Breast epithelium (tissue), 4 donors: ENCODE measurements at regions not wholly inside any gene's neighbourhood (a gene's known extent, or its start where the extent isn't known, plus 50 kb on each side); places are given as distances from the start of the nearest gene placed in this dataset.
"Not testable (repeated sequence)": the region's sequence is repeated elsewhere in the genome, so short reads cannot be mapped to it uniquely, and the experiment has no call there.

Experiments used
- DNase-seq, 2 donors: peaks; one replicate each; pipeline ENCODE4 v3.0.0-alpha.2; 2019; ENCODE audit warnings: low spot score in 2 of 2
- H3K27ac ChIP-seq, 2 donors: fragments of 200-600 bp; sonication (generic) in 1 of 2; one replicate each; pipeline ENCODE4 v1.5.1; 2016 to 2019; ENCODE audit warnings: mild to moderate bottlenecking in 1 of 2
- H3K27me3 ChIP-seq, 2 donors: fragments of 200-600 bp; sonication (generic) in 1 of 2; one replicate each; pipeline versions ENCODE4 v1.5.1 to v1.6.0; 2017 to 2019; ENCODE audit warnings: control low read depth in 1 of 2, mild to moderate bottlenecking in 1 of 2
- H3K36me3 ChIP-seq: fragments of 200-600 bp; one replicate; pipeline ENCODE4 v1.5.1; 2019
- H3K4me1 ChIP-seq, 2 donors: fragments of 200-600 bp; sonication (generic); one replicate each; pipeline ENCODE4 v1.5.1; 2016 to 2019; ENCODE audit warnings: control low read depth in 1 of 2
- H3K4me3 ChIP-seq, 3 donors: fragments of 200-600 bp; sonication (generic); 1 replicate in 2 of 3; 2 replicates in 1 of 3; pipeline ENCODE4 v1.5.1; 2016 to 2019; ENCODE audit warnings: mild to moderate bottlenecking in 3 of 3, moderate library complexity in 2 of 3
- H3K9me3 ChIP-seq, 2 donors: fragments of 200-600 bp; sonication (generic) in 1 of 2; one replicate each; pipeline ENCODE4 v1.5.1; 2016 to 2019; ENCODE audit warnings: control low read depth in 1 of 2
- POLR2A ChIP-seq: fragments of 450-650 bp; IDR thresholded peaks from one replicate; pipeline ENCODE4 v1.6.1; 2016; ENCODE audit warnings: antibody characterized with exemption, mild to moderate bottlenecking, moderate library complexity
- POLR2AphosphoS5 ChIP-seq, 3 donors: sonication (generic); formaldehyde crosslinking; IDR thresholded peaks; one replicate each; pipeline ENCODE4 v1.6.1; 2017; ENCODE audit warnings: antibody characterized with exemption in 3 of 3
- intact Hi-C: fragments of 100-400 bp; cut with DNase I; formaldehyde crosslinking; loops from one replicate; pipeline ENCODE4 v1.15.1; 2023; ENCODE audit warnings: low total_unique reads
- TF ChIP-seq, protein P1 (sequence below), 3 donors: fragments of 450-650 bp; IDR thresholded peaks; one replicate each; pipeline ENCODE4 v1.5.1; 2016 to 2017; ENCODE audit warnings: antibody characterized with exemption in 3 of 3, mild to moderate bottlenecking in 3 of 3, moderate library complexity in 3 of 3

DNA sequence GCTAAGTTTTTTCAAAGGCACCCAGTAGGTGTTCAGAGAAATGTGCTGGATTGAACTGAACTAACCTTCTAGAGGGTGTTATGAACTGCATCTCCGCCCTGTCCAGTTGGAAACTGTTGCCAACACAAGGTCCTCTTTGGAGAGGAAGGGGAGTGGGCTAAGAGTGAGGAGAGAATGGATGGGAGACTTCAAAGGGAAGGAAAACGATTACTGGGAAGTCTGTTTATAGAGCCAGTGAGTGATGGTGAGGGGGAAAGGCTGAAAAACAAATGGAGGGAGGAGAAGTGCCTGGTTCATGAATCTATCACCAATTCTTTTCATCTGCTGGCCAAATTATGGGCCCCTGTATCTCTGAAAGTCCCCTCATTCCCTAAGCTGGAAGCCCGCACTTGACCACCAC lies 86.0 kb upstream of the TBX5 start:
- Histone ChIP-seq H3K27ac (no peak overlapping the region), H3K9me3 (no peaks in the 10 kb centered on the region), H3K4me3 (no peak overlapping the region), H3K36me3 (no peaks in the 10 kb centered on the region), H3K27me3 (peaks cover 0 to 43% of the 10 kb centered on the region in 2 donors), H3K4me1 (no peaks in the 10 kb centered on the region)
- no peak for DNase-seq
- intact Hi-C loops = no loop called here
- TF ChIP-seq, protein P1, sequence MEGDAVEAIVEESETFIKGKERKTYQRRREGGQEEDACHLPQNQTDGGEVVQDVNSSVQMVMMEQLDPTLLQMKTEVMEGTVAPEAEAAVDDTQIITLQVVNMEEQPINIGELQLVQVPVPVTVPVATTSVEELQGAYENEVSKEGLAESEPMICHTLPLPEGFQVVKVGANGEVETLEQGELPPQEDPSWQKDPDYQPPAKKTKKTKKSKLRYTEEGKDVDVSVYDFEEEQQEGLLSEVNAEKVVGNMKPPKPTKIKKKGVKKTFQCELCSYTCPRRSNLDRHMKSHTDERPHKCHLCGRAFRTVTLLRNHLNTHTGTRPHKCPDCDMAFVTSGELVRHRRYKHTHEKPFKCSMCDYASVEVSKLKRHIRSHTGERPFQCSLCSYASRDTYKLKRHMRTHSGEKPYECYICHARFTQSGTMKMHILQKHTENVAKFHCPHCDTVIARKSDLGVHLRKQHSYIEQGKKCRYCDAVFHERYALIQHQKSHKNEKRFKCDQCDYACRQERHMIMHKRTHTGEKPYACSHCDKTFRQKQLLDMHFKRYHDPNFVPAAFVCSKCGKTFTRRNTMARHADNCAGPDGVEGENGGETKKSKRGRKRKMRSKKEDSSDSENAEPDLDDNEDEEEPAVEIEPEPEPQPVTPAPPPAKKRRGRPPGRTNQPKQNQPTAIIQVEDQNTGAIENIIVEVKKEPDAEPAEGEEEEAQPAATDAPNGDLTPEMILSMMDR (IDR thresholded peaks at IDR 0.05) = no peak
- TF ChIP-seq POLR2AphosphoS5 (IDR thresholded peaks at IDR 0.05) (no peak), POLR2A (no peak)

DNA sequence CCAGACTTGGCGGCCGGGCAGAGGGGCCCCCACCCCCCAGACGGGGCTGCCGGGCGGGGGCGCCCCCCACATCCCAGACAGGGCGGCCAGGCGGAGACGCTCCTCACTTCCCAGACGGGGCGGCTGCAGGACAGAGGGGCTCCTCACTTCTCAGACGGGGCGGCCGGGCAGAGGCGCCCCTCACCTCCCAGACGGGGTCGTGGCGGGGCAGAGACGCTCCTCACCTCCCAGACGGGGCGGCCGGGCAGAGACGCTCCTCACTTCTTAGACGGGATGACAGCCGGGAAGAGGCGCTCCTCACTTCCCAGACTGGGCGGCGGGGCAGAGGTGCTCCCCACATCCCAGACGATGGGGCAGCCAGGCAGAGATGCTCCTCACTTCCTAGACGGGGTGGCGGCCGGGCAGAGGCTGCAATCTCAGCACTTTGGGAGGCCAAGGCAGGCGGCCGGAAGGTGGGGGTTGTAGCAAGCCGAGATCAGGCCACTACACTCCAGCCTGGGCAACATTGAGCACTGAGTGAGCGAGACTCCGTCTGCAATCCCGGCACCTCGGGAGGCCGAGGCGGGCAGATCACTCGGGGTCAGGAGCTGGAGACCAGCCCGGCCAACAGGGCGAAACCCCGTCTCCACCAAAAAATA lies 79.0 kb upstream of the TBX5 start:
- H3K4me3 ChIP-seq, H3K27ac ChIP-seq, H3K36me3 ChIP-seq, H3K4me1 ChIP-seq, intact Hi-C loops, DNase-seq: not testable (repeated sequence)
- peaks cover 0 to 54% of the 10 kb centered on the region in 2 donors for H3K27me3 ChIP-seq
- peaks cover 2 to 10% of the 10 kb centered on the region in 2 donors for H3K9me3 ChIP-seq

DNA sequence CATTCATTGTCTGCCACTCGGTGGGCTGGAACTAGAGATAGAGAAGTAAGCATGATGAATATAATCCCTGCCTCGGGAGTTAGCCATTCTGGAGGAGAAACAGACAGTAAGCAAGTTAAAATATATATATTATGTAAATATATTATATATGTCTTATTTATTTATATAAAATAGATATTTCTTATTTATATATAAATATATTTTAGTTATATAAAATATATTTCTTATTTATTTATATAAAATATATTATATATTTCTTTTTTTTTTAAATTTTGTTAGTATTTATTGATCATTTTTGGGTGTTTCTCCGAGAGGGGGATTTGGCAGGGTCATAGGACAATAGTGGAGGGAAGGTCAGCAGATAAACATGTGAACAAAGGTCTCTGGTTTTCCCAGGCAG lies 78.1 kb upstream of the TBX5 start:
- H3K9me3 ChIP-seq = peaks cover 2 to 10% of the 10 kb centered on the region in 2 donors
- no peak for TF ChIP-seq POLR2AphosphoS5 (IDR thresholded peaks at IDR 0.05)
- TF ChIP-seq POLR2A = no peak
- TF ChIP-seq, protein P1 (IDR thresholded peaks at IDR 0.05) = no peak
- intact Hi-C loops = no loop called here
- H3K27ac ChIP-seq = no peak overlapping the region
- peaks cover 0 to 64% of the 10 kb centered on the region in 2 donors for H3K27me3 ChIP-seq
- DNase-seq = no peak
- no peaks in the 10 kb centered on the region for H3K36me3 ChIP-seq
- no peaks in the 10 kb centered on the region for H3K4me1 ChIP-seq
- no peak overlapping the region for H3K4me3 ChIP-seq

DNA sequence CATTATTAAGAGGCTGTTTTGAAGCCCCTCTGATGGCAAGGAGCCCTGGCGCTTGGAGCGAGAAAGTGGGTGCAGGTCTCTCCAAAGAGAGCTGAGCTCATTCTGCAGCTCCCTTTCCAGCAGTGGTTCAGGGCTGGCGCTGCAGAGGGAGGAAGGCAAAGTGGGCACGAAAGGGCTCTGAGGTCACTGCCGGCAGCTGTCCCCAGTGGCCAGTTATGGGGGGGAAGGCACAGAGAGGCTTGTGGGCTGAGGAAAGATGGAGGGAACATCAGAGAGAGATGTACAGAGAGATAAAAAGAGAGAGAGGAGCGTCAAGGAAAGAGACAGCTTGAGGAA lies 75.2 kb upstream of the TBX5 start:
- DNase-seq = no peak
- TF ChIP-seq POLR2A (no peak), POLR2AphosphoS5 (IDR thresholded peaks at IDR 0.05) (no peak)
- TF ChIP-seq, protein P1 (IDR thresholded peaks at IDR 0.05) = no peak
- H3K4me1 ChIP-seq = no peaks in the 10 kb centered on the region
- H3K27me3 ChIP-seq = peaks cover 0 to 68% of the 10 kb centered on the region in 2 donors
- H3K9me3 ChIP-seq = peaks cover 2 to 5% of the 10 kb centered on the region in 2 donors
- no peak overlapping the region for H3K27ac ChIP-seq
- peak overlapping the region in 2 of 3 donors; percentile 37 to 54 for H3K4me3 ChIP-seq
- H3K36me3 ChIP-seq = no peaks in the 10 kb centered on the region
- intact Hi-C loops = no loop called here

DNA sequence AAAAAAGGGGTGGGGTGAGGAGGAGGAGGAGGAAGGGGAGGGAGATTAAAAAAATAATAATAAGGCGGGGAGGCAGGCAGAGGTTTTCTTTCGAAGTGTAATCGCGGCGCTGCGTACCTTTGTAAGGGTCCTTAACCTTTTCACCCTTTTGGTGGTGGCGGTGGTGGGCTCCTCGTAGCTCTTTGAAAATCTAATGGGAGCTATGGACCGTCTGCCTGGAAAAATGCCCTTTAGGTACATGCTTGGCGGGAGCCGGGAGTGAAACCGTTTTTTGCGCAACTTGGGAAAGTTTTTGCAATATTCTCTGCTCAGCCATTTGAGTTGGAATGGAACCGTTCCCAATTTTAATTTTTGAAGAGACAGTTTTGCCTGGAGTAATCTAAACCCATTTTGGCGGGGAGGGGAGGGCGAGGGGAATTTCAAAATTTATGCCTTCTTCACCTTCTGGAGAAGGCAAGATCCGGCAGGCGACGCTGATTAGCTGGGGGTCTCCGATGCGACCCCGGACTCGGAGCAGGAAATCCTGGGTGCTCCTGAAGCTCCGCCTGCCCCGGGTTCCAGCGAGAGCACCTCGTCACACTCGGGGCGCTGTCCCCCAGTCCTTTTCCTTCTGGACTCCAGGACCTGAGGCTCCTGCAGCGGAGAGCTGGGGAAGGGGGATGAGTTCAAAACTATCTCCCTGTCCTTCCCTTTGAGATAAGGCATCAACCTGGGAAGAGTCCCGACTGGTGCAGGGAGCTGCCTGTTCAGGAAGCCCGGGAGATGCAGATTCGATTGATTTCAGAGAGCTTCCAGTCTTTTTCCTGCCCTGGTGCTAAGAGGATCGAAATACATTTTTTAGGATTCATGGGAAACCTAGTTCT lies 74.6 kb upstream of the TBX5 start:
- Histone ChIP-seq H3K27me3 (peaks cover 0 to 66% of the 10 kb centered on the region in 2 donors), H3K4me1 (no peaks in the 10 kb centered on the region), H3K9me3 (peaks cover 0 to 2% of the 10 kb centered on the region in 2 donors), H3K27ac (no peak overlapping the region), H3K36me3 (no peaks in the 10 kb centered on the region), H3K4me3 (peak overlapping the region; percentile 31 to 54 (median 37))
- intact Hi-C loops = no loop called here
- DNase-seq = no peak
- TF ChIP-seq, protein P1 (IDR thresholded peaks at IDR 0.05) = no peak
- TF ChIP-seq POLR2AphosphoS5 (IDR thresholded peaks at IDR 0.05) (no peak), POLR2A (no peak)
